ENCODE measurements at regions not wholly inside any gene's neighbourhood (a gene's known extent, or its start where the extent isn't known, plus 50 kb on each side); places are given as distances from the start of the nearest gene placed in this dataset.

DNA sequence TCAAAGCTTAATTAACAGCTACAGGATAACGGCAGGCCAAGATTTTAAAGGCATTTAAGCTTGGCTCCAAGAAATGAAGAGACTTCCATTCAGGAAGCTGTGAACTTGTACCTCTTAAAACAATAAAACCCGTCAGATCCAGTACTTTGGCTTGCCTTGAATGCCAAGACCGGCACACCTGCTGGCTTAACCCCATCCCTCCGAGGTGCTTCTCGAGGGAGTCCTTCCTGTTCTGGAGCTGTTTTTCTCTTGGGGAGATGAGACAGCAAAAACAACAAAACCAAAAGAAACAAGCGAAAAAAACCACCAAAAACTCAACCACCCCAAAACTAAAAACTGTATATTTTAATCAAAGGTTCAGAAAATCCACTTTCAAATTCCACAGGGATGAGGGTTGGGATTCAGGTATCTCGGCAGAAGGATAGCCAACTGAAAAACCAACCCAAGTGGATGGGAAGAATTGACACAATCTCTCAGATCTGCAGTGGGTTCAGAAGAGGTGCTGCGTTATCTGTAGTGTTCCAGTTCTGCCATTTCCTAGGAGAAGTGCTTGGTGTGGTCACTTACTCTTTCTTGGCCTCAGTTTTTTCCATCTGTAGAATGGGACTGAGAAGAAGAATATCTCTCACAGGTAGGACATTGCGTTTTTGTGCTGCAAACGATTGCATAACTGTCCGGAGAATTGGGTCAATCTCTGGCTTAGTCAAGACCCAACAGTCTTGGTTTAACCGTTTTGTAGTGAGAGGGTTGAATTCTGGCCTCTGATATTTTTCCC is 420.1 kb downstream of the VRK1 start:
- DNase-seq: no peak

DNA sequence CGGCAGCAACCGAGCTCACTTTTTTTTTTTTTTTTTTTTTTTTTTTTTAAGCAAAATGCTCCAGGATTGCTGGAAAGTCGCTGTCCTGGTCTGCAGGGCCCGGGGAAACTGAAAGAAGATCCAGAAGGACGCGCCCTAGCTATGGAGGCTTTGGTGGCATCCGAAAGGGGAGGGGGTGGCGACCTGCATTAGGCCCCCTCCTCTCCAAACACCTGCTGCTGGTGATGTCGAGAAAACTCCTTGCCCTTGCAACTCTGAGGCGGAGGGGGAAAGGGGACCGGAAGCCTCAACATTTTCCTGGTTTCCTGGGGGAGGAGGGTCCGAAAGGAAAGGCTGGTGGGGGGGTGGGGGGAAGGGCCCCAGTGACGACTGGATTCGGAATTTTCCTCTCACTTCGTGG is 421.1 kb downstream of the VRK1 start:
- DNase-seq: no peak

DNA sequence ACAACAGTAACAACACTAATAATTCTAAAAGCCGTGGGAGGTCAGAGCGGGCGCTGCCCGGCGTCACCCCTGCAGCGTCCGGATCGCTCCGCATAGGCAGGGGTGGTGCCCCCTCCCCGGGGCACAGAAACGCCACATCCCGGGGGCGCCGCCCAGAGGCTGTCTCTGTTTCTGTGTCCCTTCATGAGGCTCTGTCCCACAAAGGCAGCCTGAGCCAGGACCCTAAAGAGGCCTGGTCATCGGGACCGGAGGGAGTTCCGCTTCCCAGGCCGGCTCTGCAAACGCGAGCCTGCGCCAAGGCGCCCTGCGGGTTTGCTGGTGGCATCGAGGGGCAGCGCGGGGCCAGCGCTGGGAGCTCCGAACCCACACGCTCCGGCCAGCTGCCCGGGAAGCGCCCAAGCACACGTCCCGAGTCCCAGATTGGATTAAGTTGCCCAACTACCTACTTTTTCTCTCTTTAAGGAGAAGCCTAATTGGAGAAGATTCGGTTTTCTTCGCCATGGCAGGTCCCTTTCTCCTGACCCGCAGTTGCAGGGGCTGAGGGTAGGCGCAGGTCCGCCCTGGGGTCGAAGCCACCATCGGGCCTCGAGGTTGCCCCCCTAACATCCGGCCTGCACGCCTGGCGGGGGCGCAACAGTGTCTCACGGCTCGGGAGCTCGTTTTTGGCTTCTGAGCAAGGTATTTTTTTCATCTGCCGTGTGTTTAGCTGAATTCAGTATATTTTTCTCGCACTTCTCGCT is 421.7 kb downstream of the VRK1 start:
- DNase-seq: no peak

DNA sequence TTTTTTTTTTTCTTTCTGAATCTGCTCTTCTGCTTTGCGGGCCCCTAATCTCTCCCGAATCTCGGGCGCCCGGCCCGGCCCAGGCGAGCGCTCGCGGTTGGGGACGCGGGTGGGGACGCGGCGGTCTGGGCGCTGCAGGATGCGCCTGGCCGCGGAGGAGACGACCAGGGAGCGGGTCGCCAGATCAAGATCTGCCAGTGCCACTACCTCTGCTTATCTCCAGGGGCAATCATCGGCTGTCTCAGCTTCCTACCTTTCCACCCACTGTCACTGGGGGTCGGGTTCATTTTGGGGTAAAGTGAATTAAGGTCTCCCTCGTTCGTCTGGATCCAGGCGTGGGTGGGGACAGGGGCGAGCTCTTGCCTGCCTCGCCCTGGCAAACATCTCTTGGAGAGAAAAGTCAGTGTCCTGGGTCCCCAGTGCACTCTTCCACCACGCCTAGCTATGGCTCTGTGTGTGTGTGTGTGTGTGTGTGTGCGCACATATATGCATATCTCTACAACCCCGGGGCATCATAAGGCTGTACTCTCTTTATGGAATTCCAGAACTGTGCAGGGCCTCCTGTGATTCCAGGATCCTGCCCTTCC is 422.3 kb downstream of the VRK1 start:
- no peak for DNase-seq

DNA sequence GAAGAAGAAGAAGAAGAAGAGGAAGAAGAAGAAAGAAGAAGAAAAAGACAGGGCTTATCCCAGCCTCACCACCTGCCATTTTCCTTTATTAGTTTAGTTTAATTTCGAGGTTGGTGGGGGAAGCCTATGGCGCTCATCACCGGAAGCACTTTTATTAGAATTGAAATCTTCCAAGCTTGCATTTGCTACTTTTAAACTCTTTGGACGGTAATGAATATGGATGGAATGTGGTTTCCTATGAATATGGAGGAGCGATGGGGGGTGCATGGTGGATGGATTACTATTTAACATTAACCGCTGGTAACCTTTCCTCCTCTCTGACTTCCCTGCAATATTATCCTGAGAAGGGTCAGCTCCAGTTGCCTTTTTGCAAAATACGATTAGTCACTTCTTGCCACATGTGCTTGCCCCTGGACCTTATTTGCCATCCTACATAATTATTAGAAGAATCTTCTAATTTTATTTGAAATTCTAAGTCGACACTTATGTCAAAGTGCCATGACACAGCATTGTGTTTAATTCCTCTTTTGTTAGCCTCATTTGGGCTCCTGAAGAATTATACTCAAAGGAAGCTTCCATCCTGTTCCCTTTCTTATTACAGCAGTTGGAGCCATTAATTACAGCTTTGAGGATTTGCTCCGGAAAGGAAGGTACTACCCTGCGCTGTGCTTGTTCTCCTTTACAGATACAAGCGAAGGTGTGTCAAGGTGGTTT is 424.5 kb downstream of the VRK1 start:
- DNase-seq: no peak

DNA sequence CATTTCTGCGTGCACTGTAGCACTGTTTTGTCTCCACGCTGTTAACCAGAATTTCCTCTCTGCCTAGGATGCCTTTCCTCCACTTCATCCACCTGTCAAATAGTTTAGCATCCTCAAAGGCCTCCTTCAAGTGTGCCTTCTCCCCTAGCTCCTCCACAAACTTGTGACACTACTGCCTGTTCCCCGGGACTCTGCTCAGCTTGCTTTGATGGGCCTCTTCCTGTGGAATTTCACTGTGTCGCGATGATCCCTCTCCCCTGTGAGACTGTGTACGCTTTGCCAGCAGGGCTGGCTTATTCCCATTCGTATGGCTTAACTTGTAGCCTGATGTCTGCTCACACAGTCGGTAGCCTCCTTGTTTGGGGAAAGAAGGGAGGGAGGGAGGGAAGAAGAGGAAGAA is 426.8 kb downstream of the VRK1 start:
- DNase-seq: no peak

DNA sequence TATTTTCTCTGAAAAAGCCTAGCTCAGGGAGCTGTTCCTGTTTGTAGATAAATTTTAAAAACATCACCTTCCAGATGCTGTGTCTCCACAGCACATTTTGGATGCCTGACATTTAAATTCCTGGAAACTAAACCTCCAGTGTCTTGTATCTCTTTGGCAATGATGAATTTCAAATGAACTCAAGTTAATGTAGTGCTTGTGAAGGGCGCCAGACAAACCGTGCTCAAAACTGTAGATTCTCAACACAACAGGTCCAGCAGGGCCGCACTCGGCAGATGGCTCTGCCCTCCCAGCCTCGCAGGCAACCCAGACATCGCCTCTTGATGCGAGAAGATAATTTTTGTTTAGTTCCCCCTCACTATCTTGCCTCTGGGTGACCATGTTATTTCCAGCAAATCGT is 432.9 kb downstream of the VRK1 start:
- no peak for DNase-seq

DNA sequence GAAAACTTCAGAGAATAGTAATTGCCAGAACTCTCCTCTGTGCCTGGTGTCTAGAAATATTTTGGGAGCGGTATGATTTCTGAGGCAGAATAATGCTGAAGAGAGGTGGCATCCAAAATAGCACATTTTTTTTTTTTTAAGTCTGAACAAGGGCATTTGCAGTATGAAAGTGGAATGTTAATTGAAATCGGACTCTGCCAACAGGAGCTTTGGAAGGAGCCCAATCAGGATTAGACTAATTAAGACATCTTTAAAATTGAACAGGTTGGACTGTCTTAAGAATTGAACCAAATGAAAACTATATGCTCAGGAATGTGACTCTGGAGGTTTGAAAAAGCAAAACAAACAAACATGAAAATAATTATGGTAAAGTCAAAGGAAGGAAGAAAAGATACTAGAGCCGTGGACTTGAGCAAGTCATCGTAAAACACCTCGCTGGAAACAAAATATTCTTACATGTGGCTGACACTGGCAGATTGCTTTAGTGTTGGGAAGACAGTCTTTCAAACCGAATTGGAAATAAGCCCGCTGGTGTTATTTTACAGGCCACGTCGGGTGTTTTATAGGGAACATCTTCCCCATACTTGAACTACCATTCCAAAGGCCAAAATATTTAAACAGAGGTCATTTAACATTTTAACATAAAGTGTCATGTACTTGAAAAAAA is 436.3 kb downstream of the VRK1 start:
- no peak for DNase-seq

DNA sequence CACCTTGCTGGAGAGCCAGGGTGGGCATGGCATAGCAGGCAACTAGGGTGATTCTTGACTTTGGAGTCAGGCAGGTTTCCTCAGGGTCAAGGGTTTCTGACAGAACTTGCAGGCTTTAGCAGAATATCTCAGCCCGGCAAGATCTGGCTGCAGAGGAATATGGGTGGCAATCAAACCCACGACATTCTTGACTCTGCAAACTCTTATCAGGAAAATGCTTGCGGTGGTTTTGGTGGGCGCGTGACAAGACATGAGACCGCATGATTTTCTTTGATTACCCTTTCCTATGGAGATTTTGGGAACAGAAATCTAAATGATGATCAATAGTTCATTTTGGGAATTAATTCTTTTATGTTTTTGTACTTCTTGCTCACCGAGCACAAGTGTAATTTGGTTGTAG is 449.5 kb downstream of the VRK1 start:
- DNase-seq: no peak

DNA sequence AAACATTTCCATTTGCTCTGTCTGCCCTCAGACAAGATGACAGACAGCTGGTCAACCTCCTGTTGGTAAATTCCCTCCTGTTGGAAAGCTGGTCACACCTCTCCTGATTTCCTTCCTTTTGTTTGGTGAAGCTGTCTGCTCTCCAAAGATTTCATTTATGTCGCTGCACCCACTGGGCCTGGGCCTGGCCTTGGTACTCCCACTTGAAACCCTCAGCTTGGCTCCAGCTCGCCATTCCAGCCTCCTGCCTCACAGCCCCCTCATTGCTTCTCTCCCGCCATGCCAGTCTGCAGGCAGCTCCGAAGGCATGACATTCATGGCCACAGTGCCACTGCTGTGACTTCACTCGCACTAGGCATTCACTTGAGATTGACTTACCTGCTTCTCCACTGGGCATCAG is 451.8 kb downstream of the VRK1 start:
- no peak for DNase-seq

DNA sequence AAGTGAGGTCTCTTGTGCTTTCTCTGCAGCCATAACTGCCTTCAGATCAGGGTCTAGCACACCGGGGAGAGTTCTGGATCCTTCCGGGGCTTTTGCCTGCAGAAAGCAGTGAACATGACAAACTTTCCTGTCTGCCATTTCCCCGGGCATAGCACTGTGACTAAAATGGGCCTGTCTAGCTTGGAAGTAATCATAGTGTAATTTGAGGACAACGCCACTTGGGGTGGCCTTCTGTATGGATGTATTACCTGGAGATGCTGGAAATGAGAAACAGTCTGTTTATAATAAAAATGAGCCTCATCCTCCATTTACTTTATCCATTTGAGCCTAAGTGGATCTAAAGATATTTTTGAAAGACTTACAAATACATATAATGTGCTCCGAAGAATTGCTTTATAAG is 453.7 kb downstream of the VRK1 start:
- DNase-seq: no peak

DNA sequence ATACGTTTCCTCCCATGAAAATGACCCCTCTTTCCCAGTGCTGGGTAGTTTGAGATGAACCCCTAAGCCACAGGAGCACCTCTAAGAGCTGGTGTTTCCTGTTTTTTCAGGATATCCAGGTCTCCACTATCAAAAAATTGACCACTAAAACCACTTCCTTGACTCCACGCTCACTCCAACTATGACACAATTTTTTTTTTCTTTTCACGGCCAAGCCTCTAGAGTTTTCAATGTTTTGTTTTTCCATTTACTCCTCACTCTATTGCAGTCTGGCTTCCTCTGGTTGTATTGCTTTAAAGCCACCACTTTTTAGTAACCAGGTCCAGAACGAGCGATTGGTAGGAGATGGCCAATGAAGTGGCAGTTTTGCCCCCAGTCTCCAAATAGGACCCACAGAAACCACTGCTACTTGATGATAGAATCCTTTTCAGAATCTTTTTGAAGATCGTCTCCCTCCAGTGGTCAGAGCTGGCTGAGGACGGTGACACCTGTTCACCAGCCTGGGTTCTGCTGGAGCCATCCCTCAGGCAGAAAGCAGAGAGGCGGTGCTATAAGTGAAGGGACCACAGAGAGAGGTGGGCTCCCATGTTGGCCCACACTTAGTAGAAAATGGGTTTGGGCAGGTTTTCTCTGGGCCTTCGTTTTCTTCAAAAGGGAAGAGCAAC is 454.4 kb downstream of the VRK1 start:
- DNase-seq: no peak

DNA sequence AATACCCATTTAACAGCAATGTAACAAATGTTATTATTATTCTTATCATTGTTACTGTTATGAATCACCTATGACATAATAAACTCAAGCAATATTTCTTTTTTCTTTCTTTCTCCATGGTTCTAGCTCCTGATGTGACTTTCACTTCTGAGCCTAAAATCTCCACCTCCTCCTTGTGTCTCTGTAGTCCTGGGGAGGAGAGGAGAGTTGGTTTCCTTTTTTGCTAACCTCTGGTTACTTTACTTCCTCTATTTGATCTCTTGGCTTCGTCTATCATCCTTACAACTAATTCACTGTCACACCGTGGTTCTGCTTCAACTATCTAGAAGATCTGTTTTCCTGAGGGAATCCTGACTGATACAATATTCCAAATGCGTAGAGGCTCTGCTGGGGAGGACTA is 456.6 kb downstream of the VRK1 start:
- no peak for DNase-seq

DNA sequence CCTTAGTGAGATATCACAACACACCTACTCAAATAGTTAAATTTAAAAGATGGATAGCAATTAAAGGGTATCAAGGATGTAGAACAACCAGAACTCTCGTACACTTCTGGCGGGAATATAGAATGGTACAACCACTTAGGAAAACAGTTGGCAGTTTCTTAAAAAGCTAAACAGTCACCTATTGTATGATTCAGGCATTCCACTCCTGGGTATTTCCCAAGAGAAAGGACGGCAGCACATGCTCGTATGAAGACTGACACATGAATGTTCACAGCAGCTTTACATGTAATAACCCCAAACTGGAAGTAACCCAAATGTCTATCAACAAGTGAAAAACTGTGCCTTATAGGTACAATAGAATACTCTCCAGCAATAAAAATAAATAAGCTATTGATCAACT is 465.2 kb downstream of the VRK1 start:
- no peak for DNase-seq

DNA sequence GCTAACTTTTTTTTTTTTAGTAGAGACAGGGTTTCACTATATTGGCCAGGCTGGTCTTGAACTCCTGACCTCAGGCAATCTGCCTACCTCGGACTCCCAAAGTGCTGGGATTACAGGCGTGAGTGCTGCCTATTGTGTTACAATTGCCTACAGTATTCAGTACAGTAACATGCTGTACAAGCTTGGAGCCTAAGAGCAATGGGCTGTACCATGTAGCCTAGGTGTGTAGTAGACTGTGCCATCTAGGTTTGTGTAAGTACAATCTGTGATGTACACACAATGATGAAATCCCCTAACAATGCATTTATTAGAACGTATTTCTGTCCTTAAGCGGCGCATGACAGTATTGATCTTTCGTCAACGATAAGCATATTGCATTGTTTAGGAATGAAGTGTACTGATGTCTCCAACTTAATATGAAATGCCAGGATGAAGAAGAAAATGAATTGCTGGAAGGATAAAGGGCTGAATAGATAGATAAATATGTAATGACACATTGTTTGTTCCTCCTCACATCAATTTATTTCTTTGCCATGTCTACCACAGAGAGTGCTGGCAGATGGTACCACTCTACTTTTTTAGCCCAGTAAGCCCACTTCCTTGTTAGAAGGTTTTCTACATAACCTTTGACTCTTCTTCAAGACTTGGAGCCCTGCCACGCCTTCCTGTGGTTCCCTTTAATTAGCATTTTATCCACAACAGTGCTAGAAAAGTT is 467.5 kb downstream of the VRK1 start:
- DNase-seq: no peak

DNA sequence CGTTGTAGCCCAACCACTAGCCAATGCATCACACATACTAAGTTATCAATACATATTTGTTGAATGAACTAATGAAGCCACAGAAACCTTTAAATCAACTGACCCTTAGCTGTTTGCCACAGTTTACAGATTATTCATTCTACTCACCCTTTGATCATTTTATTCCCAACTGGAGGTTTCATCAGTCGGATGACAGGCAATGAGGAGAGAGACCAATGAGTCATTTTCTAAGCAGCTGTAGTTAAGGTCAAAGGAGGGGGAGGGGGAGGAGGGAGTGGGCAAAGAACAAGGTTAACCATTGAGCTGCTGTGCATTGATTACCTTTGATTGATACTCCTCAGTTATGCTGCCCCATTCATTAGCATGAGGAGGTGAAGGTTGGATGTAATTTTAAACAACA is 469.5 kb downstream of the VRK1 start:
- DNase-seq: no peak

DNA sequence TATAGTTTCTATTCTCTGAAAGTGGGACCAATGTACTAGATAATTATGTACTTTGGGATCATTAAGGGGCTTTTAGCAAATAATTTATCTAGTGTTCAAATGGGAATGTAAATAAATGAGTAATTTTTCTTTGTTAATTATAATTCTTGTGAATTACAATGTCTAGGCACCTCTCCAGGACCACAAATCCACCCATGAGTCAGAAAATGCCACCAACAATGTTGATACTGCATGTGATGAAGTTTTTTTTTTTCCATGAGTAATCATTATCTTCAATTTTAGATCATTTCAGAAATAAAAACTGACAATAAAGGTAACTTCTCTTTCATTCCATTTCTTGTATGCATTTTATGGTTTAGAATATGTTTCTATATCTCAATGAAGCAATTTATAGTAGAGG is 470.3 kb downstream of the VRK1 start:
- no peak for DNase-seq

DNA sequence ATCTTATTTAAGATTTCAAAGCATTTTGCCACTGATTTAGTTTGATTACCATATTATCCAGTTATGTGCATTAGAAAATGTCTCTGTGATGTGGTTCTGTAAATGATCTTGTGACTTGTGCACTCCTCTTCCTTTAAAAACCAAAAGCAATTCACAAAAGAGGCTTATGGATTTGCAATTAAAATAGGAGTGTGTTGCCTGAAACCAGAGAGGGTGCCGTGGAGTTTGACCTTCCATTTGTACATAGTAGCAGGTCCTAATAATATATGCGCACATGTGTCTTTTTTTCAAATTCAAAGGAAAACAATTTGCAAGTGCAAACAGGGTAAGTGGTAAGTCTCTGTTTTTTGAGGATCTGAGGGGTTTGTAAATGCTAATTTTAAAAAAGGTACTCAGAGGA is 470.9 kb downstream of the VRK1 start:
- no peak for DNase-seq

DNA sequence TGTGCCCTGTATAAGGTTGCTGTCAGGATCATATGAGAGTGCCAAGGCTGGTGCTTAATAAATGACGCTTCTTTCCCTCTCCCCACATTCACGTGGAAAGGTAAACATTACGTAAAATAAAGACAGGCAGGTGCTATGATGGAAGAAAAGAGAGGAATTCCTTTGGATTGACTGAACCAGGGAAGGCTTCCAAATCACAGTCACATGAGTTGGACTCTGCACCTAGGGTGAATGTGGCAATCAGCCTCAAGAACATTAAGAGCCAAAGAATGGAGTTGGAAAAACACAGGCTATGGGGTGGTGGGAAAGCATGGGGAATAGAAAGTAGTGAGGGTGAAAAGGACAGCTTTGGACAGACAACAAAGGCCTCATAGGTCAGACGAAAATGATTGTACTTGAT is 473.1 kb downstream of the VRK1 start:
- no peak for DNase-seq

DNA sequence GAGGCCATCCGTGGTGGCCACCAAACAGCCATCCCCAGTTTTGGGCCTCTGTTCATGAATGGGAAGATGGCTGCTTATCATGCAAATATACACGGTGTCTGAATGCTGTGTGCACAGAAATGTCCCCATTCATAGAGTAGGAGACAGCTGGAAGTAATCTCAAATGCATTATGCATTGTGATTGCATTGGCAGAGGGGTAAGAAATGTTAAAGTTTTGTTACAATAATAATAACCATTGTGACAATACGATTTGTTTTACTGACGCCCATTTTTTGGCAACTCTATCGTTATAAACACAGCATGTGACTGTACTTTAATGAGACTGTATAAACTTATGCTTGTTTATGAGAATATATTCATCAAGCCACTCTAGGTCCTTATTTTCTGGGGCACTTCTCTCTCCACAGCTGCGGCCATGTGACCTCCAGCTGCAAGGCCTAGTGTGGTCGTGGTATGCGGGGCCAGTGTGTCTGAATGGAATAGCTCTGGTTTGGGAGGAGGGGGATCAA is 474.3 kb downstream of the VRK1 start:
- DNase-seq: no peak

DNA sequence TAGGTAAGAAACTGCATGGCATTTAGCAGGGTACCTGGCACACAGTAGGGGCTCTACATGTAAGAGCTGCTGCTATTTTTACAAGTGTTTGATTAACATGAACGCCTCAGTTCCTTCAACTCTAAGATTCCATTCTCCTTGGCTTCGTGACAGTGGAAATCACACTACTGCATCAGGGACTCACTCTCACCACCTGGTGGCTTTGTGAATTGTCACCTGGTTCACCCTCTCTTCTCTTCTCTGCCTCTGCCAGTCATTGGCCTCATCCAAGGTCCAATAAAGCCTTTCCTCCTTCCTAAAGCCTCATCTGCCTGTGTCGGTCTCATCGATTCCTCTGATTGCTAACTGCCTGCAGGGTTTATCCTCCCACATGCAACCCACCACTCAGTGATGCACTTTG is 476.4 kb downstream of the VRK1 start:
- DNase-seq: no peak

DNA sequence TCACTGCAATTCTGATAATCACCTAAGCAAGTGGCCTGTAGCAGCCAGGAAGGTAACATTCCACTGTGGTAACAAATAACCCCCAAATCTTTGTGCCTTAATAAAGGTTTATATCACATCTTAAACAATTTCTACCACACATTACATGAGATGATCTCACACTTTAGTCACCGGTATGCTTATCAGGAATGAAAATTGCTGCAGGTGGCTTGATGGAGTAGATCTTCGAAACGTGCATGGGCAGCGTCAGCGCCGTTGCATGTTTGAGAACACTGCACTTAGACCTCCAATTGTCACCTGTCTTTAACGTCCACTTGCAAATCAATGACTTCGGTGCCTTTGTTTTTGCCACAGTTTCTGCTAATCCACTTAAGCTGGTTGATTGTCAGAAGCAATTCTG is 477.4 kb downstream of the VRK1 start:
- DNase-seq: no peak

All from inflammatory macrophage treated with lipopolysaccharide for 1 hour (primary cell).